Pancreas (tissue), 10 donors: ENCODE measurements at regions not wholly inside any gene's neighbourhood (a gene's known extent, or its start where the extent isn't known, plus 50 kb on each side); places are given as distances from the start of the nearest gene placed in this dataset.
A peak's percentile ranks its signal among the peaks of the same experiment; 100 is the strongest.
"Not testable (repeated sequence)": the region's sequence is repeated elsewhere in the genome, so short reads cannot be mapped to it uniquely, and the experiment has no call there.

ENCODE experiments used
- ATAC-seq, 4 donors: fragments of 200-7000 bp; cut with Tn5 transposase; one replicate each; pipeline versions ENCODE4 v1.8.0 to v1.9.1; 2020; ENCODE audit warnings: mild to moderate bottlenecking in 4 of 4, moderate library complexity in 4 of 4
- DNase-seq, 6 donors: peaks; one replicate each; pipeline ENCODE4 v3.0.0-alpha.2; 2020
- FAIRE-seq: peaks from 2 replicates; lab custom pipeline; 2012; peaks lifted over from hg19 to GRCh38; lab: Jason Lieb, UNC
- H3K27ac ChIP-seq, 4 donors: fragments of 200-600 bp; sonication (generic); 1 replicate in 3 of 4; 2 replicates in 1 of 4; pipeline versions ENCODE4 v1.5.0 to v1.8.0; 2020
- H3K27me3 ChIP-seq, 4 donors: fragments of 200-600 bp; one replicate each; pipeline ENCODE4 v1.8.0; 2021
- H3K36me3 ChIP-seq, 3 donors: fragments of 200-600 bp; sonication (generic) in 1 of 3; one replicate each; pipeline versions ENCODE4 v1.5.0 to v1.8.0; 2020 to 2021
- H3K4me1 ChIP-seq, 3 donors: fragments of 200-600 bp; one replicate each; pipeline ENCODE4 v1.8.0; 2021
- H3K4me3 ChIP-seq, 4 donors: fragments of 200-600 bp; sonication (generic) in 2 of 4; one replicate each; pipeline versions ENCODE4 v1.5.0 to v1.8.0; 2020 to 2021
- H3K9me3 ChIP-seq, 4 donors: fragments of 200-600 bp; one replicate each; pipeline ENCODE4 v1.8.0; 2021
- WGBS, 2 donors: extraction: QIAGEN DNeasy Blood & Tissue Kit; methylation state at CpG; one replicate each; pipeline ENCODE4 v1.1.7; 2013; 5-methylcytosine and 5-hydroxymethylcytosine counted together
- intact Hi-C, 3 donors: fragments of 100-400 bp; cut with DNase I; formaldehyde crosslinking; loops; one replicate each; pipeline versions ENCODE4 v1.11.1 to v1.14.2; 2022
- TF ChIP-seq, protein P1 (sequence below), 4 donors: fragments of 200-600 bp; sonication (generic) in 3 of 4; IDR thresholded peaks; one replicate each; pipeline versions ENCODE4 v1.5.0 to v1.8.0; 2021; ENCODE audit warnings: antibody characterized with exemption in 4 of 4
- donor health status: healthy with polysubstance abuse.
- donor health status: DM: no; HTN: no; CAD: no; lungs with moderate emphysema.
- donor health status: DM: no; HTN: no; CAD: no.
- donor health status: control.
- donor health status: control.
- donor health status: Bipolar disorder and iron deficiency.
- donor health status: DM: yes; HTN: yes; CAD: no.
- donor health status: DM: no; HTN: no; CAD: no.
- donor health status: DM: no; HTN: no; CAD: no.
- donor health status: DM: yes; HTN: yes; CAD: no.

DNA sequence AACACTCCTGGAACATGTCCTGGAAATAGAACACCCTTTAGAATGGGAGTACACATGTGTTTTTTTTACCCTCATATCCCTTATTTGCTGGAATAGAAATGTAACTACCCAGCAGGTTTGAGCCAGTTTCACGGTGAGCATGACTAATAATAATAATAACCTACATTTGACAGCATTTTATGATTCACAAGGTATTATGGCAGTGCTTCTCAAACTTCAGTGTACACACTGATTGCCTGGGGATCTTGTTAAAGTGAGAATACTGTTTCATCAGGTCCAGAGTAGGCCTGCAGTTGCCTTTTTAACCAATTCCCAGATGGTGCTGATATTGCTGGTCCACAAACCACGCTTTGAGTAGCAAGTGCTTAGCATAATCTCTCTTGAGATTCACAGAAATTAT is 63.9 kb downstream of the NFKBIZ start:
- Histone ChIP-seq H3K27me3 (no peaks in the 10 kb centered on the region), H3K9me3 (no peaks in the 10 kb centered on the region), H3K36me3 (no peaks in the 10 kb centered on the region), H3K4me3 (no peak overlapping the region), H3K4me1 (no peaks in the 10 kb centered on the region), H3K27ac (no peak overlapping the region)
- TF ChIP-seq, protein P1, sequence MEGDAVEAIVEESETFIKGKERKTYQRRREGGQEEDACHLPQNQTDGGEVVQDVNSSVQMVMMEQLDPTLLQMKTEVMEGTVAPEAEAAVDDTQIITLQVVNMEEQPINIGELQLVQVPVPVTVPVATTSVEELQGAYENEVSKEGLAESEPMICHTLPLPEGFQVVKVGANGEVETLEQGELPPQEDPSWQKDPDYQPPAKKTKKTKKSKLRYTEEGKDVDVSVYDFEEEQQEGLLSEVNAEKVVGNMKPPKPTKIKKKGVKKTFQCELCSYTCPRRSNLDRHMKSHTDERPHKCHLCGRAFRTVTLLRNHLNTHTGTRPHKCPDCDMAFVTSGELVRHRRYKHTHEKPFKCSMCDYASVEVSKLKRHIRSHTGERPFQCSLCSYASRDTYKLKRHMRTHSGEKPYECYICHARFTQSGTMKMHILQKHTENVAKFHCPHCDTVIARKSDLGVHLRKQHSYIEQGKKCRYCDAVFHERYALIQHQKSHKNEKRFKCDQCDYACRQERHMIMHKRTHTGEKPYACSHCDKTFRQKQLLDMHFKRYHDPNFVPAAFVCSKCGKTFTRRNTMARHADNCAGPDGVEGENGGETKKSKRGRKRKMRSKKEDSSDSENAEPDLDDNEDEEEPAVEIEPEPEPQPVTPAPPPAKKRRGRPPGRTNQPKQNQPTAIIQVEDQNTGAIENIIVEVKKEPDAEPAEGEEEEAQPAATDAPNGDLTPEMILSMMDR (IDR thresholded peaks at IDR 0.05): no peak
- no peak for FAIRE-seq
- intact Hi-C loops: no loop called here
- 88 to 89% methylated on average over 2 of the region's 2 CpGs for whole genome bisulfite sequencing, 2 donors
- no peak for DNase-seq
- no peak for ATAC-seq

DNA sequence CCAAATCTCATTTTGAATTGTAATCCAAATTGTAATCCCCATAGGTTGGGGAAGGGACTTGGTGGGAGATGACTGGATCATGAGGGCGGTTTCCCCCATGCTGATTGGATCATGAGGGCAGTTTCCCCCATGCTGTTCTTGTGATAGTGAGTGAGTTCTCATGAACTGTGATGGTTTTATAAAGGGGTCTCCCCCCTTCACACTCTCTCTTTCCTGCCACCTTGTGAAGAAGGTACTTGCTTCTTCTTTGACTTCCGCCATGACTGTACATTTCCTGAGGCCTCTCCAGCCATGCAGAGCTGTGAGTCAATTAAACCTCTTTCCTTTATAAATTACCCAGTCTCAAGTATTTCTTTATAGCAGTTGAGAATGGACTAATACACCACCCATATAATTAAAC is 68.4 kb downstream of the NFKBIZ start:
- H3K9me3 ChIP-seq, H3K27me3 ChIP-seq, intact Hi-C loops, DNase-seq, ATAC-seq, H3K27ac ChIP-seq, FAIRE-seq, H3K4me3 ChIP-seq, H3K36me3 ChIP-seq, H3K4me1 ChIP-seq: not testable (repeated sequence)
- WGBS, 2 donors: 91 to 97% methylated on average over 2 of the region's 2 CpGs

DNA sequence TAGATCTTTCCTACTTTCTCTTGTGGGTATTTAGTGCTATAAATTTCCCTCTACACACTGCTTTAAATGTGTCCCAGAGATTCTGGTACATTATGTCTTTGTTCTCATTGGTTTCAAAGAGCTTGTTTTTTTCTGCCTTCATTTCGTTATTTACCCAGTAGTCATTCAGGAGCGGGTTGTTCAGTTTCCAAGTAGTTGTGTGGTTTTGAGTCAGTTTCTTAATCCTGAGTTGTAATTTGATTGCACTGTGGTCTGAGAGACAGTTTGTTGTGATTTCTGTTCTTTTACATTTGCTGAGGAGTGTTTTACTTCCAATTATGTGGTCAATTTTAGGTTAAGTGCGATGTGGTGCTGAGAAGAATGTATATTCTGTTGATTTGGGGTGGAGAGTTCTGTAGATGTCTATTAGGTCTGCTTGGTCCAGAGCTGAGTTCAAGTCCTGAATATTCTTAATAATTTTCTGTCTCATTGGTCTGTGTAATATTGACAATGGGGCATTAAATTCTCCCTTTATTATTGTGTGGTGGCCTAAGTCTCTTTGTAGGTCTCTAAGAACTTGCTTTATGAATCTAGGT is 72.9 kb downstream of the NFKBIZ start:
- ATAC-seq, DNase-seq, FAIRE-seq, H3K36me3 ChIP-seq, H3K27ac ChIP-seq, H3K4me3 ChIP-seq, intact Hi-C loops, H3K27me3 ChIP-seq, H3K9me3 ChIP-seq, H3K4me1 ChIP-seq: not testable (repeated sequence)
- WGBS, 2 donors: 87 to 88% methylated on average over 3 of the region's 3 CpGs

DNA sequence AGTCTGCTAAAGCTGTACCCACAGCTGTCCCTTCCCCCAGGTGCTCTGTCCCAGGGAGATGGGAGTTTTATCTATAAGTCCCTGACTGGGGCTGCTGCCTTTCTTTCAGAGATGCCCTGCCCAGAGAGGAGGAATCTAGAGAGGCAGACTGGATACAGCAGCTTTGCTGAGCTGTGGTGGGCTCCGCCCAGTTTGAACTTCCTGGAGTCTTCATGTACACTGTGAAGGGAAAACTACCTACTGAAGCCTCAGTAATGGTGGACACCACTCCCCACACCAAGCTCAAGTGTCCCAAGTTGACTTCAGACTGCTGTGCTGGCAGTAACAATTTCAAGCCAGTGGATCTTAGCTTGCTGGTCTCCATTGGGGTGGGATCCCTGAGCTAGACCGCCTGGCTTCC is 75.3 kb downstream of the NFKBIZ start:
- H3K27me3 ChIP-seq, FAIRE-seq, H3K9me3 ChIP-seq, H3K4me3 ChIP-seq, H3K36me3 ChIP-seq, ATAC-seq, H3K4me1 ChIP-seq, H3K27ac ChIP-seq, intact Hi-C loops: not testable (repeated sequence)
- DNase-seq: peak in 1 of 6 donors; percentile 14
- WGBS, 2 donors: 96 to 97% methylated on average over 2 of the region's 2 CpGs

DNA sequence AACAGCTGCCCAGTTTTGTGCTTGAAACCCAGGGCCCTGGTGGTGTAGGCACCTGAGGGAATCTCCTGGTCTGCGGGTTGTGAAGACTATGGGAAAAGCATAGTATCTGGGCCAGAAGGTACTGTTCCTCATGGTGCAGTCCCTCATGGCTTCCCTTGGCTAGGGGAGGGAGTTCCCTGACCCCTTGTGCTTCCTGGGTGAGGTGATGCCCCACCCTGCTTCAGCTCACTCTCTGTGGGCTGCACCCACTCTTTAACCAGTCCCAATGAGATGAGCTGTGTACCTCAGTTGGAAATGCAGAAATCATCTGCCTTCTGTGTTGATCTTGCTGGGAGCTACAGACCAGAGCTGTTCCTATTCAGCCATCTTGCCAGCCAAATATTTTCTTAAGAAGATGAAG is 75.8 kb downstream of the NFKBIZ start:
- intact Hi-C loops, DNase-seq, H3K36me3 ChIP-seq, H3K4me1 ChIP-seq, H3K9me3 ChIP-seq, H3K27me3 ChIP-seq, H3K27ac ChIP-seq, H3K4me3 ChIP-seq, FAIRE-seq, ATAC-seq: not testable (repeated sequence)
- WGBS, 2 donors: 91 to 100% methylated on average over 1 of the region's 1 CpG

DNA sequence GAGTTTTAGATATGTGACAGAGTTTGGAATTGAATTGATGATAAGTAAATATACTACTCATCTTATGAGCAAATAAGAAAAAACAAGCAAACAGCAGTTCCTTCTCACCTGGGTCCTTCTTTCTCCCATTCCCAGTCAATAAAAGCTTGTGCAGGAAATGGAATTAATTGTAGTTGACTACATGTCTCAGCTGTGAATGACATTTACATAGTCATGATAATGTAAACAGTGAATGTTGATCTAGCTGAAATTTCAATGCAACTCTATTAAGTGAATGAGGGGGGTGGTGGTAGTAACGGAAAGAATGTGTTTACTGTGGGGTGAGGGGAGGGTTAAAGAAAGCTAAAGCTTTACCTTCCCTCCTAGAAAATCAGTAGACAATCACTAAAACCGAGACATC is 76.2 kb downstream of the NFKBIZ start:
- Histone ChIP-seq H3K27ac (no peak overlapping the region), H3K4me3 (no peak overlapping the region), H3K27me3 (no peaks in the 10 kb centered on the region), H3K36me3 (no peaks in the 10 kb centered on the region), H3K4me1 (peaks cover 0 to 4% (median 0%) of the 10 kb centered on the region in 3 donors), H3K9me3 (no peaks in the 10 kb centered on the region)
- WGBS, 2 donors: 36 to 47% methylated on average over 2 of the region's 2 CpGs
- no peak for DNase-seq
- TF ChIP-seq, protein P1 (IDR thresholded peaks at IDR 0.05): no peak
- peak in 3 of 4 donors; percentile 25 to 65 (median 37) for ATAC-seq
- no peak for FAIRE-seq
- intact Hi-C loops: no loop called here

DNA sequence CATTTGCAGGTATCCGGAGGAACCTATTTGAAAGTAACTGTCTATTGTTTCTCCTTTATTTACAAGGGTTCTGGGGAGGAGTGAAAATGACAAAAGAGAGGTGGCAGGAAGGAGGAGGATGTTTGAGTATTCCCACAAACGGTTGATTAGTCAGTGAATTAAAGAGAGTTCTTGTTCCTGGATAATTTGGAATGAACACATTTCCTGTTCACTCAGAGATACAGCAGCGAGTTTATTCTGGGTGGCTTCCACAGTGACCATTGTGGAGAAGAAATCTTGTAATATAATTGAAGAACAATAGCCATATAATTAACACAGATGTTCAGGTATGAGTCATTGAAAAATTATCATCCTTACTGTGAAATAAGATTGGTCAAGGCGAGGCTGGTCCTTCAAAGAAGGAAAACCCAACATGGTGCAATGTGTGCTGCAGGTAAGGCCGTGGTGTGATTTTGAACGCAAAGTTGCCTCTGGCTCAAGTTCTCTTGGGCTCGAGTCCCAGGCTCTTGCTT is 77.3 kb downstream of the NFKBIZ start:
- Histone ChIP-seq H3K36me3 (no peaks in the 10 kb centered on the region), H3K4me3 (no peak overlapping the region), H3K27me3 (no peaks in the 10 kb centered on the region), H3K27ac (no peak overlapping the region), H3K9me3 (no peaks in the 10 kb centered on the region), H3K4me1 (peaks cover 0 to 4% (median 0%) of the 10 kb centered on the region in 3 donors)
- no peak for FAIRE-seq
- TF ChIP-seq, protein P1 (IDR thresholded peaks at IDR 0.05): no peak
- no peak for ATAC-seq
- intact Hi-C loops: no loop called here
- DNase-seq: no peak
- WGBS, 2 donors: 73 to 76% methylated on average over 7 of the region's 7 CpGs
